BLaER1 (cell line): ENCODE measurements at regions not wholly inside any gene's neighbourhood (a gene's known extent, or its start where the extent isn't known, plus 50 kb on each side); places are given as distances from the start of the nearest gene placed in this dataset.

Experiments
- H3K27ac ChIP-seq: shearing (Covaris generic); formaldehyde crosslinking; 2 replicates; pipeline ENCODE4 v1.8.1; 2022
- H3K27me3 ChIP-seq: shearing (Covaris generic); formaldehyde crosslinking; 2 replicates; pipeline ENCODE4 v1.8.1; 2022
- H3K36me3 ChIP-seq: shearing (Covaris generic); formaldehyde crosslinking; 2 replicates; pipeline ENCODE4 v1.8.1; 2022
- H3K4me1 ChIP-seq: shearing (Covaris generic); formaldehyde crosslinking; 2 replicates; pipeline ENCODE4 v1.8.1; 2022
- H3K4me2 ChIP-seq: shearing (Covaris generic); formaldehyde crosslinking; 2 replicates; pipeline ENCODE4 v1.8.1; 2022
- H3K4me3 ChIP-seq: shearing (Covaris generic); formaldehyde crosslinking; 2 replicates; pipeline ENCODE4 v1.8.1; 2022
- H3K9ac ChIP-seq: shearing (Covaris generic); formaldehyde crosslinking; 2 replicates; pipeline ENCODE4 v1.8.1; 2022
- H3K9me3 ChIP-seq: shearing (Covaris generic); formaldehyde crosslinking; 2 replicates; pipeline ENCODE4 v1.8.1; 2022
- H4K20me1 ChIP-seq: shearing (Covaris generic); formaldehyde crosslinking; 2 replicates; pipeline ENCODE4 v1.8.1; 2022
- Cebpa-rat ChIP-seq: shearing (Covaris generic); IDR thresholded peaks from 2 replicates; pipeline ENCODE4 v1.8.1; 2022

GRCh38 chr7:47724335-47724982, 142.5 kb upstream of the TNS3 start:
- Histone ChIP-seq H3K4me3 (0 out of 2 replicates have a peak overlapping the region, but pooled peaks have one; percentile 2), H3K36me3 (no peaks in the 10 kb centered on the region), H4K20me1 (no peaks in the 10 kb centered on the region), H3K9ac (no peak overlapping the region), H3K27ac (peak overlapping the region; percentile 58; the same call in 1 of the 2 replicates), H3K4me2 (peak overlapping the region; percentile 90), H3K27me3 (no peaks in the 10 kb centered on the region), H3K4me1 (peaks cover 36% of the 10 kb centered on the region), H3K9me3 (no peaks in the 10 kb centered on the region)
- no peak for TF ChIP-seq Cebpa-rat

DNA sequence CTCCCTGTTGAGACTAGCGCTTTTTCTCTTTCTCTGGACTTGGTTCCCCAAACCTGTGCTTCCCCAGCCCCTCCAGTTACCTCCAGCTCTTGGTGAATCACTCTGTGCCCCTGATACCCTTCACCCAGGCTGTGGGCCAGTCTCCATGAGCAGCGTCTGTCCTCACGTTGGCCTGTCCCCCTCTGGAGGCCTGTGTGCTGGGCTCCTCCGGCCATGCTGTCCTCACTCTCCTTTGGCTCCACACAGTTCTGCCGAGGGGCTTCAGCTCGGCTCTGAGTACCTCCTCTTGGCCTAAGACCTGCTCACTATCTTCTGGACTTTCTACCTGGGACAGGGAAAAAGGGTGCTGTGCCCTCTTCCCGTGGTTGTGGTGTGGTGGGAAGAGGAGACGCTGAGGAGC, 140.2 kb upstream of the TNS3 start:
- no peak overlapping the region for H3K4me3 ChIP-seq
- no peak overlapping the region for H3K27ac ChIP-seq
- no peaks in the 10 kb centered on the region for H3K27me3 ChIP-seq
- no peaks in the 10 kb centered on the region for H4K20me1 ChIP-seq
- H3K4me2 ChIP-seq = no peak overlapping the region
- no peak for TF ChIP-seq Cebpa-rat
- H3K4me1 ChIP-seq = peaks cover 36% of the 10 kb centered on the region
- H3K9me3 ChIP-seq = no peaks in the 10 kb centered on the region
- no peak overlapping the region for H3K9ac ChIP-seq
- H3K36me3 ChIP-seq = no peaks in the 10 kb centered on the region

DNA sequence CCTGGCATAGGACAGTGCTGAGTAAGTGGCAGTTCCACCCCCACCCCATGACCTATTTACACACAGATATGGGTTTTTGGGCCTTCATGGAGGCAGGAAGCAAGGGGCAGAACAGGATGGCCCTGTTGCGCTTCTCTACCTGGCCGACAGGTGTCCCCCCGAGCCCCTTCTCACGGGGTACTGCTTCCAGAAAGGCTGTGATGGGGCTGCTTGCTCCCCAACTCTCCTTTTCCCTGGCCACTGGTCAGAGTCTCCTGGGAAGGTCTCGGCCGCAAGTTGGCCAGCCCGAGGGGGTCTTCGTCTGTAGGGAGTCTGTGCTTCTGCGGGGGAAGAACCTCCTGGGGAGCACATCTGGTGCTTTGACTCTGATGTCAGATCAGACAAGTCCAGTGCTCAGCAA, 139.8 kb upstream of the TNS3 start:
- no peak overlapping the region for H3K4me3 ChIP-seq
- H4K20me1 ChIP-seq = no peaks in the 10 kb centered on the region

GRCh38 chr7:47720907-47721244, 139.0 kb upstream of the TNS3 start:
- H3K27me3 ChIP-seq = no peaks in the 10 kb centered on the region
- H3K9me3 ChIP-seq = no peaks in the 10 kb centered on the region
- H3K9ac ChIP-seq = no peak overlapping the region
- H3K36me3 ChIP-seq = no peaks in the 10 kb centered on the region
- peaks cover 28% of the 10 kb centered on the region for H3K4me1 ChIP-seq
- no peak for TF ChIP-seq Cebpa-rat
- H3K4me2 ChIP-seq = no peak overlapping the region
- H3K27ac ChIP-seq = no peak overlapping the region
- no peak overlapping the region for H3K4me3 ChIP-seq
- H4K20me1 ChIP-seq = no peaks in the 10 kb centered on the region

More for the DNA sequence above, 139.8 kb upstream of the TNS3 start:
- H3K27me3 ChIP-seq = no peaks in the 10 kb centered on the region
- H3K4me2 ChIP-seq = no peak overlapping the region
- H3K27ac ChIP-seq = no peak overlapping the region
- peaks cover 35% of the 10 kb centered on the region for H3K4me1 ChIP-seq
- H3K36me3 ChIP-seq = no peaks in the 10 kb centered on the region
- TF ChIP-seq Cebpa-rat = no peak
- no peak overlapping the region for H3K9ac ChIP-seq
- no peaks in the 10 kb centered on the region for H3K9me3 ChIP-seq

DNA sequence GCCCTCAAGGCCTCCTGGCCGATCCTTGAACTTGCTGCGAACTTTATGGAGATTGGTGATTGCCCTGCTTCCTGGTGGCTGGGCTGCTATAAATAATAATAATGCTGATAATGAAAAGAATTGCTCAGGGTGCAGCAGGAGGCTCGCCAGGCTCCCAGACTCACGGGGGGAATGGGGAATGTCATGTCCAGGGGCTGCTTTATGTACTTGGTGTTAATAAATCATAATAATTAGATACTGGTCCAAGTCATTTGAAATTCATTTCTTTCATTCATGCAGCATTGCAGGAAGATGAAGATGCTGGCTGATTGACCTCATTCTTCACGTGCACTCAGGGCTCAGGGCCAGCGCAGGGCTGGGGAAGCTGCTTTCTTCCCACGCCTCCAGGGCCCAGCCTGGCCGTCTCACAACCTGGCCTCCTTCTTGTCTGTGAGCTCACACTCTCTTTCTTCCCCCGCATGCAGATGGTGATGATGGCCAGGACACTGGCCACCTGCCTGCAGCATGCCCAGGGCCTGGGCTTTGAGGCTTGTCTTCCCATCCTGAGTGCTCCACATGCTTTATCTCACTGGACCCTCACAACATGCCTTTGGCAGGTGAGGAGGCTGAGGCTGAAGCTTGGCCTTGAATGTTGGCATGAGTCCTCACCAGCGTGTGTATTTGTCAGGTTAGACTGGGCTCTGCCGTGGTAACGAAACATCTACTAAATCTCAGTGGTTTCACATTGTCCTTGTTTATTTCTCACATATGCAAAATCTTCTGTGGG, 138.4 kb upstream of the TNS3 start:
- no peak for TF ChIP-seq Cebpa-rat
- no peak overlapping the region for H3K4me3 ChIP-seq
- H3K9ac ChIP-seq = no peak overlapping the region
- no peaks in the 10 kb centered on the region for H3K27me3 ChIP-seq
- H3K36me3 ChIP-seq = no peaks in the 10 kb centered on the region
- H4K20me1 ChIP-seq = no peaks in the 10 kb centered on the region
- H3K27ac ChIP-seq = no peak overlapping the region
- H3K9me3 ChIP-seq = no peaks in the 10 kb centered on the region
- H3K4me1 ChIP-seq = peaks cover 25% of the 10 kb centered on the region
- H3K4me2 ChIP-seq = no peak overlapping the region

- Histone ChIP-seq H3K4me1 (peaks cover 25% of the 10 kb centered on the region), H3K27ac (no peak overlapping the region), H3K9ac (no peak overlapping the region), H3K9me3 (no peaks in the 10 kb centered on the region), H3K4me3 (no peak overlapping the region), H3K27me3 (no peaks in the 10 kb centered on the region), H4K20me1 (no peaks in the 10 kb centered on the region), H3K36me3 (no peaks in the 10 kb centered on the region), H3K4me2 (no peak overlapping the region)
- peak; percentile 71; the same call in 1 of the 2 replicates for TF ChIP-seq Cebpa-rat
Measured at GRCh38 chr7:47719675-47720074, 137.8 kb upstream of the TNS3 start.

GRCh38 chr7:47715631-47716068, 133.7 kb upstream of the TNS3 start:
- Histone ChIP-seq H3K27ac (no peak overlapping the region), H3K4me3 (no peak overlapping the region), H4K20me1 (no peaks in the 10 kb centered on the region), H3K27me3 (no peaks in the 10 kb centered on the region), H3K36me3 (no peaks in the 10 kb centered on the region), H3K9ac (no peak overlapping the region), H3K4me1 (peaks cover 19% of the 10 kb centered on the region), H3K9me3 (no peaks in the 10 kb centered on the region), H3K4me2 (peak overlapping the region; percentile 3; the same call in 1 of the 2 replicates)
- TF ChIP-seq Cebpa-rat = no peak

DNA sequence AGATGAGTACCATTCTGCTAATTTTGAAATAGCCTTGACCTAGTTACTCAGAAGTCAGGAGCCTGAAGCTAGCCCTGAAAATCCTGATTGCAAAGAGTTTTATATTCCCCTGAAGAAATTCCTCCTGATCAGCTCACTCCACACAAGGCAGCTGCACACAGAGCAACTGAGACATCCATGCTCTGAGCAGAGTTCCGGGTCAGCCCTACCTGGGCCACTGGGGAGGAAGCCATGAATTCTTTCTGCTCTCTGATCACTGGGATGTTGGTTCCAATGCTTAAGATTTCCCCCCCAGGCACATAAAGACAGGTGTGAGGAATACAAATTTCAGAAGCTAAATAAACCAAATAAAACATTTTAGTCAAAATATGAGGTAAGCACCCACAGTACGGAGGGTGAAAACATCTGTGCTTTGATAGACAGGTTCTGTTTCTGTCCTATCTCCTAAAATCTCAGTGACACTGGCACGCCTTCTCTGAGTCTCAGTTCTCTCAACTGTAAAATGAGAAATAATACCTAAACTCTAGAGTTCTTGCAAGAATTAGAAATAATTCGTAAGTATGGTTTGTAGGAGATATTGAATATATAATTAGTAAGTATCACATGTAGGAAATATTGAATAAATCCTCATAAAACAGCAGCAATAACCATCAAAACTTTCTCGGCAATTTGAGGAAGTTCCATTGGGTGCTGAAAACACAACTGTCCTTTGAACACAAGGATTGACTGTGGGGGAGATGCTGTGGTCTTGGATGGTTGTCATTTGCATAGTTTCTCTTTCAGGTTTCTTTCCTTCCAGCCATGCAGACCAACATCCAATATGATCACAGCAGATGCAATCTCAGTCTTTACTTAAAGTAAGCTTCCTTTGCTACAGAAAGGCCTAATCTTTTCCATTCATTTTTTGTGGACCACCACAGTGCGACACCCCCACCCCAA, 133.0 kb upstream of the TNS3 start:
- Histone ChIP-seq H4K20me1 (no peaks in the 10 kb centered on the region), H3K4me3 (no peak overlapping the region), H3K4me1 (peaks cover 19% of the 10 kb centered on the region), H3K4me2 (peak overlapping the region; percentile 15; the same call in 1 of the 2 replicates), H3K9ac (no peak overlapping the region), H3K27ac (no peak overlapping the region), H3K9me3 (no peaks in the 10 kb centered on the region), H3K36me3 (no peaks in the 10 kb centered on the region), H3K27me3 (no peaks in the 10 kb centered on the region)
- TF ChIP-seq Cebpa-rat = no peak

GRCh38 chr7:47713595-47713994, 131.7 kb upstream of the TNS3 start:
- TF ChIP-seq Cebpa-rat = no peak
- H3K4me1 ChIP-seq = peaks cover 28% of the 10 kb centered on the region
- H3K9me3 ChIP-seq = no peaks in the 10 kb centered on the region
- no peak overlapping the region for H3K27ac ChIP-seq
- no peak overlapping the region for H3K4me2 ChIP-seq
- H3K27me3 ChIP-seq = no peaks in the 10 kb centered on the region
- H3K36me3 ChIP-seq = no peaks in the 10 kb centered on the region
- H3K9ac ChIP-seq = no peak overlapping the region
- H4K20me1 ChIP-seq = no peaks in the 10 kb centered on the region
- no peak overlapping the region for H3K4me3 ChIP-seq
